Type B pancreatic cell (in vitro differentiated cells): ENCODE measurements at regions not wholly inside any gene's neighbourhood (a gene's known extent, or its start where the extent isn't known, plus 50 kb on each side); places are given as distances from the start of the nearest gene placed in this dataset.

Experiments
- DNase-seq: peaks from one replicate; pipeline ENCODE4 v3.0.0; 2021; ENCODE audit warnings: mixed read lengths; ENCODE audit not compliant: unreplicated experiment; ENCODE audit errors: extremely low spot score
- H3K27ac Mint-ChIP-seq: 2 replicates; pipeline ENCODE4 v1.8.0; 2021; ENCODE audit warnings: mild to moderate bottlenecking, mixed read lengths
- H3K27me3 Mint-ChIP-seq: 2 replicates; pipeline ENCODE4 v1.8.0; 2021; ENCODE audit warnings: mixed read lengths
- H3K36me3 Mint-ChIP-seq: 2 replicates; pipeline ENCODE4 v1.8.0; 2021; ENCODE audit warnings: mixed read lengths
- H3K4me1 Mint-ChIP-seq: one replicate; pipeline ENCODE4 v1.8.0; 2021; ENCODE audit warnings: mixed read lengths; ENCODE audit not compliant: unreplicated experiment
- H3K4me3 Mint-ChIP-seq: 2 replicates; pipeline ENCODE4 v1.8.0; 2021; ENCODE audit warnings: mild to moderate bottlenecking, mixed read lengths
- H3K9me3 Mint-ChIP-seq: 2 replicates; pipeline ENCODE4 v1.8.0; 2021; ENCODE audit warnings: mixed read lengths
- TF ChIP-seq, protein P1 (sequence below): fragments of 200-600 bp; sonication (generic); conservative IDR thresholded peaks from 2 replicates; pipeline ENCODE4 v1.5.0; 2021; ENCODE audit warnings: antibody characterized with exemption, mild to moderate bottlenecking

DNA sequence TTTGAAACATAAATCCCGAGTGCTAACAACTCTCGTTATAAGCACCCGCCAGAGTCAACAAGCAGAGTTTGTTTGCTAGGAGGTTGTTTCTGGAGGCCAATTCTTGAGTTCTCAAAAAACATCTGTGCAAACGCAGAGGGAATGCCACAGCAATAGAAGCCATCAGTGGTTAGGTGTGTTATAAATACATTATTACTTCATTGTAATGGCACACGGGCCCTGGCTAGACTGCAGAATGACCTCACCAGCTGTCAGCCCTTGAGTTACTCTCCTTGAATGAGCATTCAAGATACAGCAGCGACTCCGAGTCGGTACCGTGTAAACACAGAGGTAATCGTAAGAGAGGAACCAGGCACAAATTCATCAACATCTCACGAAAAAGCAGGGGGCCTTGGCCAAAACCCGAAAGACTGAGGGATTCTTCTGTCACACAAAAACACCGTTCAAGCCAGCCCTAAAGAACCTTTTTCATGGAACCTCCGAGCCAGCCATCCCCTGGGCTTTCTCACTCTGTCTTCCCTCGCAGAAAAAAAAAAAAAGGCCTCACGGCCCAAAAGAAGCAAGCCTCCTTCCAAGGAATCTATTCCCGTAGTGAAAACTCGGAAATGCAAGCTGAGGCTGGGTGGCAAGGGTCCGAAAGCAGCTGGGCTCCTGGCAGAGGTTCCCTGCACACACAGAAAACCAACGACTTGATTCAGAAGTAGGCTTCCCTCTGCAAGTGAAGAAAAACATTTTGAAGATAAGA, 133.7 kb upstream of the MEIS1 start:
- H3K27me3 Mint-ChIP-seq = no peaks in the 10 kb centered on the region
- H3K9me3 Mint-ChIP-seq = no peaks in the 10 kb centered on the region
- H3K4me3 Mint-ChIP-seq = no peak overlapping the region
- peaks cover 30% of the 10 kb centered on the region for H3K4me1 Mint-ChIP-seq
- TF ChIP-seq, protein P1, sequence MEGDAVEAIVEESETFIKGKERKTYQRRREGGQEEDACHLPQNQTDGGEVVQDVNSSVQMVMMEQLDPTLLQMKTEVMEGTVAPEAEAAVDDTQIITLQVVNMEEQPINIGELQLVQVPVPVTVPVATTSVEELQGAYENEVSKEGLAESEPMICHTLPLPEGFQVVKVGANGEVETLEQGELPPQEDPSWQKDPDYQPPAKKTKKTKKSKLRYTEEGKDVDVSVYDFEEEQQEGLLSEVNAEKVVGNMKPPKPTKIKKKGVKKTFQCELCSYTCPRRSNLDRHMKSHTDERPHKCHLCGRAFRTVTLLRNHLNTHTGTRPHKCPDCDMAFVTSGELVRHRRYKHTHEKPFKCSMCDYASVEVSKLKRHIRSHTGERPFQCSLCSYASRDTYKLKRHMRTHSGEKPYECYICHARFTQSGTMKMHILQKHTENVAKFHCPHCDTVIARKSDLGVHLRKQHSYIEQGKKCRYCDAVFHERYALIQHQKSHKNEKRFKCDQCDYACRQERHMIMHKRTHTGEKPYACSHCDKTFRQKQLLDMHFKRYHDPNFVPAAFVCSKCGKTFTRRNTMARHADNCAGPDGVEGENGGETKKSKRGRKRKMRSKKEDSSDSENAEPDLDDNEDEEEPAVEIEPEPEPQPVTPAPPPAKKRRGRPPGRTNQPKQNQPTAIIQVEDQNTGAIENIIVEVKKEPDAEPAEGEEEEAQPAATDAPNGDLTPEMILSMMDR = no peak
- no peak overlapping the region for H3K27ac Mint-ChIP-seq
- no peak for DNase-seq
- no peaks in the 10 kb centered on the region for H3K36me3 Mint-ChIP-seq

DNA sequence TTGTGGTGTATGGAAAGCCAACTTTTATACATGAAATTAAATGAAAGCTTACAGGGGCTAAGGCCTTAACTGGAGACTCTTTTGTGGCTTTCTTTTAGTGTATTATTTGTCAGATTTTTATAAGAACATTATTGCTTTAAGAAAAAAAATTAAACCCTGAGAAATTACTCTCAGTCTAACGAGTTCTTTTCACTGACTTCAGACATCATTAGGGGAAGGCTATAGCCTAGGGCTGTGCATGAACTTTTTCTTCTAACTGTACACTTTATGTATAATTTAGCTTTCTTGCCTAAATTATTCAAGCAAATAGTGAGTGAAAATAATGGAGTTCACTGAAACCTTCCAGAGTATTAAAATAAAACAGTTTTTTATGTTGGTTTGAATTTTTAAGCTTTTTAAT, 151.1 kb upstream of the MEIS1 start:
- Mint-ChIP-seq H3K36me3 (peaks cover 10% of the 10 kb centered on the region), H3K4me1 (no peaks in the 10 kb centered on the region), H3K4me3 (no peak overlapping the region), H3K9me3 (peaks cover 13% of the 10 kb centered on the region), H3K27me3 (no peaks in the 10 kb centered on the region), H3K27ac (peak overlapping the region; percentile 50)
- DNase-seq = no peak
- TF ChIP-seq, protein P1 = no peak

DNA sequence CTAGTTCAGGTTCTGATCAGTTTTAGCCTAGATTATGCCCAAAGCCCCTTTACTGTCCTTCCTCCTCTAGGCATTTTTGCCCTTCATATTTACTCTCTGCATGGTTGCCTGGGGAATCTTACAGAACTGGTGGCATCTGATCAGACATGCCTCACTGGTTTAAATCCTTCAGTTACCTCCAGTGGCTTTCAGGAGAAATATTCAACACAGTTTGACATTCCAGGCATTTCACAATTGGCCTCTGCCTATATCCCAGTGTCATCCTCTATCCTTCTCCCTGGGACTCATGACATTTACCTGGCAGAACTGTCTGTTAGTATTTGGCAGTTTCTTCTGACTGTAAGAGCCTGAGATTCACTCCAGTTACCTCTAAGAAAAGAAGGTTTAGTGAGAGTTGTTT, 152.9 kb upstream of the MEIS1 start:
- no peak overlapping the region for H3K4me3 Mint-ChIP-seq
- H3K9me3 Mint-ChIP-seq = peaks cover 9% of the 10 kb centered on the region
- DNase-seq = no peak
- TF ChIP-seq, protein P1 = no peak
- no peaks in the 10 kb centered on the region for H3K4me1 Mint-ChIP-seq
- no peaks in the 10 kb centered on the region for H3K27me3 Mint-ChIP-seq
- no peak overlapping the region for H3K27ac Mint-ChIP-seq
- peaks cover 9% of the 10 kb centered on the region for H3K36me3 Mint-ChIP-seq

DNA sequence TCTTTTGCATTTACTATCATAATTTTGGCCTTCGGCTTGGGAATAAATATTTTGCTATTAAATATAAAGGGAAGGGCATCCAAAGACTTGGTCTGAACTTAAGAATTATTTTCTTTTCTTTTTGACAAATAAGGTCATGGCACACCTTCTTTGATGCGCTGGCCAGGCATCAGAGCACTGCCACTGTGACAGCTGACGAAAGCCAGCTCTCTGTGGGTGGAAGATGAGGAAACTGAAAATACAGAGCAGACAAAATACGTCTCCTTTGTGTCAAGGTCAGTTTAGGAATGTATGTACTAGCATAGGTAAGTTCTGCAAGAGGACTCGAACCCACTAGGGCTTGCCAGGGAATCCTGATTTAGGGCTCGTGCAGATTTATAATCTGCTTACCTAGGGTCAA, 155.9 kb upstream of the MEIS1 start:
- peaks cover 4% of the 10 kb centered on the region for H3K9me3 Mint-ChIP-seq
- H3K27ac Mint-ChIP-seq = no peak overlapping the region
- no peaks in the 10 kb centered on the region for H3K27me3 Mint-ChIP-seq
- peaks cover 4% of the 10 kb centered on the region for H3K36me3 Mint-ChIP-seq
- H3K4me1 Mint-ChIP-seq = peaks cover 1% of the 10 kb centered on the region
- TF ChIP-seq, protein P1 = no peak
- no peak for DNase-seq
- no peak overlapping the region for H3K4me3 Mint-ChIP-seq

DNA sequence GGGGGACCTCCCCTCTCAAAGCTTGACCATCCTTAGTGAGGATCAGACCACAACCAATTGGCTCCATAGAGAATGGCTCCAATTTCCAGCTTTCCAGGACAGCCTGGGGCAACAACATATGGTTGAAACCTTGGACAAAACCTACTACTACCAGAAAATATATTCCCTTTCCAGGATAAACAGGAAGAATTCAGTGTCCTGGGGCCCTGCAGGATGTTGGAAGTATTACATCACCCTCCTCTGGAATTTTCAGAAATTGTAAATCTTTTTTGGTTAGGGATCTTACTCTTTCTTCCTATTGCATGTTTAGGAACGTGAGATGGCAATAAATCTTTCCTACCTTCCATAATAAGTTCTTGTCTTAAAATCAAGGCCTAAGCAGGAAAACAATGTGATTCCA, 158.9 kb upstream of the MEIS1 start:
- Mint-ChIP-seq H3K9me3 (peaks cover 4% of the 10 kb centered on the region), H3K4me3 (no peak overlapping the region), H3K27me3 (no peaks in the 10 kb centered on the region), H3K4me1 (peaks cover 26% of the 10 kb centered on the region), H3K27ac (no peak overlapping the region), H3K36me3 (peaks cover 4% of the 10 kb centered on the region)
- no peak for DNase-seq
- TF ChIP-seq, protein P1 = peak; percentile 51
